Gastroesophageal sphincter (tissue), 3 donors: ENCODE measurements at regions not wholly inside any gene's neighbourhood (a gene's known extent, or its start where the extent isn't known, plus 50 kb on each side); places are given as distances from the start of the nearest gene placed in this dataset.

ENCODE experiments used
- EP300 ChIP-seq: sonication (generic); formaldehyde crosslinking; IDR thresholded peaks from one replicate; pipeline ENCODE4 v1.6.1; 2017; ENCODE audit warnings: antibody characterized with exemption, mild to moderate bottlenecking
- TF ChIP-seq, protein P1 (sequence below), 4 experiments: fragments of 200-600 bp in 2 of 4; fragments of 450-650 bp in 2 of 4; sonication (generic) in 1 of 4; IDR thresholded peaks; one replicate each; pipeline ENCODE4 v1.5.1; 2017 to 2019; ENCODE audit warnings: antibody characterized with exemption in 4 of 4, mild to moderate bottlenecking in 2 of 4, moderate library complexity in 2 of 4

DNA sequence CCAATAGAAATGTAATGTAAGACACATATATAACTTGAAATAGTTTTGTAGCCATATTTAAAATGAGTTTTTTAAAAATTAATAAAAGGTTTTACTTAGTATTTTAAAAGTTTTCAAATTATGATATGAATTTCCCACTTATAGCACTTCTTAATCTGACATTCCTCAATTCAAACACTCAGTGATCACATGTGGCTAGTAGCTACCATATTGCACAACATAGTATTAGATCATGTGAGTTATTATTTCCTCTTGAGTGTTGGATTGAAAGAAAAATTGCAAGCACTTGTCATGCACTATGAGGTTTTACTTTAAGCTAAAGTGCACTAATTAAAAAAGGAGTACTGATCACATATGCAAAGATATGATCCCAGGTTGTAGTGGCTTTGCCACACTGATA is 453.4 kb upstream of the ROBO2 start:
- TF ChIP-seq, protein P1, sequence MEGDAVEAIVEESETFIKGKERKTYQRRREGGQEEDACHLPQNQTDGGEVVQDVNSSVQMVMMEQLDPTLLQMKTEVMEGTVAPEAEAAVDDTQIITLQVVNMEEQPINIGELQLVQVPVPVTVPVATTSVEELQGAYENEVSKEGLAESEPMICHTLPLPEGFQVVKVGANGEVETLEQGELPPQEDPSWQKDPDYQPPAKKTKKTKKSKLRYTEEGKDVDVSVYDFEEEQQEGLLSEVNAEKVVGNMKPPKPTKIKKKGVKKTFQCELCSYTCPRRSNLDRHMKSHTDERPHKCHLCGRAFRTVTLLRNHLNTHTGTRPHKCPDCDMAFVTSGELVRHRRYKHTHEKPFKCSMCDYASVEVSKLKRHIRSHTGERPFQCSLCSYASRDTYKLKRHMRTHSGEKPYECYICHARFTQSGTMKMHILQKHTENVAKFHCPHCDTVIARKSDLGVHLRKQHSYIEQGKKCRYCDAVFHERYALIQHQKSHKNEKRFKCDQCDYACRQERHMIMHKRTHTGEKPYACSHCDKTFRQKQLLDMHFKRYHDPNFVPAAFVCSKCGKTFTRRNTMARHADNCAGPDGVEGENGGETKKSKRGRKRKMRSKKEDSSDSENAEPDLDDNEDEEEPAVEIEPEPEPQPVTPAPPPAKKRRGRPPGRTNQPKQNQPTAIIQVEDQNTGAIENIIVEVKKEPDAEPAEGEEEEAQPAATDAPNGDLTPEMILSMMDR (IDR thresholded peaks at IDR 0.05): no peak
- TF ChIP-seq EP300: no peak
